Lung (tissue), 11 donors: ENCODE measurements at regions not wholly inside any gene's neighbourhood (a gene's known extent, or its start where the extent isn't known, plus 50 kb on each side); places are given as distances from the start of the nearest gene placed in this dataset.

Experiments
- ATAC-seq: fragments of 200-7000 bp; cut with Tn5 transposase; one replicate; pipeline ENCODE4 v1.9.1; 2020; ENCODE audit warnings: moderate number of reproducible peaks; ENCODE audit not compliant: insufficient read depth, low FRiP score
- DNase-seq, 3 donors: peaks; one replicate each; pipeline ENCODE4 v3.0.0-alpha.2; 2013 to 2017
- H3K27ac ChIP-seq, 2 donors: one replicate each; pipeline ENCODE4 v1.5.1; 2013; ENCODE audit warnings: mild to moderate bottlenecking in 2 of 2, moderate library complexity in 2 of 2, control low read depth in 1 of 2, inconsistent platforms in 1 of 2, low read depth in 1 of 2, low read length in 1 of 2
- H3K27me3 ChIP-seq, 3 donors: one replicate each; pipeline ENCODE4 v1.5.1; 2013; ENCODE audit warnings: low read length in 2 of 3; ENCODE audit not compliant: control insufficient read depth in 3 of 3, insufficient read depth in 3 of 3
- H3K36me3 ChIP-seq, 4 donors: one replicate each; pipeline ENCODE4 v1.5.1; 2013; ENCODE audit warnings: low read length in 4 of 4, mild to moderate bottlenecking in 1 of 4, moderate library complexity in 1 of 4; ENCODE audit not compliant: control insufficient read depth in 4 of 4, insufficient read depth in 4 of 4
- H3K4me1 ChIP-seq, 5 donors: one replicate each; pipeline ENCODE4 v1.5.1; 2013; ENCODE audit warnings: low read length in 5 of 5, mild to moderate bottlenecking in 2 of 5, moderate library complexity in 1 of 5; ENCODE audit not compliant: control insufficient read depth in 5 of 5, insufficient read depth in 5 of 5
- H3K4me3 ChIP-seq: one replicate; pipeline ENCODE4 v1.5.1; 2013; ENCODE audit warnings: mild to moderate bottlenecking, control low read depth, moderate library complexity
- H3K9ac ChIP-seq, 2 donors: one replicate each; pipeline ENCODE4 v1.5.1; 2013; ENCODE audit warnings: low read length in 2 of 2, control low read depth in 1 of 2; ENCODE audit not compliant: insufficient read depth in 1 of 2
- H3K9me3 ChIP-seq, 4 donors: one replicate each; pipeline ENCODE4 v1.5.1; 2013; ENCODE audit warnings: low read length in 3 of 4, mild to moderate bottlenecking in 1 of 4, moderate library complexity in 1 of 4; ENCODE audit not compliant: control insufficient read depth in 4 of 4, insufficient read depth in 3 of 4
- WGBS, 2 donors: extraction: QIAGEN DNeasy Blood & Tissue Kit; methylation state at CpG; one replicate each; pipeline ENCODE4 v1.1.7; 2013; 5-methylcytosine and 5-hydroxymethylcytosine counted together
- TF ChIP-seq, protein P1 (sequence below): IDR thresholded peaks from 2 replicates; pipeline ENCODE4 v1.5.1; 2012; ENCODE audit warnings: mild to moderate bottlenecking; ENCODE audit errors: control extremely low read depth, extremely low read depth
- donor health status: control.
- donor health status: control.
- donor health status: Bipolar disorder and iron deficiency.
- donor health status: healthy.
- donor health status: DM: yes; HTN: yes; CAD: no.

DNA sequence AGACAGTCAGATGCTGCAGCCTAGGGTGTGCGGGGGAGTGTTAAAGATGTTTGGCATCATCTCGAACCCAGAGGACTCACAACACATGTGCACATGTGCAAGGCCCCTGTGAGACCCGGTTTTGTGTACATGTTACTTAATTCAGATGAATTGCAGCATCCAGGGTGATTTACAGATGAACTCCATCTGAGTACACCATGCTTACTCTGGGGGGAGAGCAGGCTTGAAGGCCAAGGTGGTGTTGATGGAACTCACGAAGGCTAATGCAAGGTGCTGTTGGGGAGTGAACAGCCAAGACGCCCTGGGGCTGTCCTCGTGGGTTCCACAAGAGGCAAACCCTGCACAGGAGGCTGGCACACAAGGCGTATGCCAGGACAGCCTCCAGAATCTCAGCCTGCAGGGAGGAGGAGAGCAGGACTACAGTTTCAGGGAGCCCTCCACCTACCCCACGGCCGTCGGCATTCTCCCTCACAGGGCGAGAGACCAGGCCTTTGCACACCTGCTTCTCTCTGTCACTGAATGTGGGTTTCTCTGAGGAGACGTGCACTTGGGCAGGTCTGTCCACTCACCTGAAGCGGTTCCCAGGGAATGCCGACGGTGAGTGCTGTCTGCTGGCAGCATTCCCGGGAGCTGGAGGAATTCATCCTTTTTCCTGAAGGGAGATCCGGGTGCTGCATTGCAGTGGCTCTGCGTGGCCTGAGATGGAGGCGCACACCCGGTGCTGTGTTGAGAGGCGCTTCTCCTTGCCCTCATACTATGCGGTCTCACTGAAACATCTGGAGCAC, 178.5 kb upstream of the RNF32 start:
- Histone ChIP-seq H3K9ac (no peak overlapping the region), H3K27me3 (no peaks in the 10 kb centered on the region), H3K4me1 (peaks cover 0 to 9% (median 0%) of the 10 kb centered on the region in 5 donors), H3K36me3 (no peaks in the 10 kb centered on the region), H3K4me3 (no peak overlapping the region), H3K27ac (no peak overlapping the region), H3K9me3 (peaks cover 0 to 2% (median 0%) of the 10 kb centered on the region in 4 donors)
- TF ChIP-seq, protein P1, sequence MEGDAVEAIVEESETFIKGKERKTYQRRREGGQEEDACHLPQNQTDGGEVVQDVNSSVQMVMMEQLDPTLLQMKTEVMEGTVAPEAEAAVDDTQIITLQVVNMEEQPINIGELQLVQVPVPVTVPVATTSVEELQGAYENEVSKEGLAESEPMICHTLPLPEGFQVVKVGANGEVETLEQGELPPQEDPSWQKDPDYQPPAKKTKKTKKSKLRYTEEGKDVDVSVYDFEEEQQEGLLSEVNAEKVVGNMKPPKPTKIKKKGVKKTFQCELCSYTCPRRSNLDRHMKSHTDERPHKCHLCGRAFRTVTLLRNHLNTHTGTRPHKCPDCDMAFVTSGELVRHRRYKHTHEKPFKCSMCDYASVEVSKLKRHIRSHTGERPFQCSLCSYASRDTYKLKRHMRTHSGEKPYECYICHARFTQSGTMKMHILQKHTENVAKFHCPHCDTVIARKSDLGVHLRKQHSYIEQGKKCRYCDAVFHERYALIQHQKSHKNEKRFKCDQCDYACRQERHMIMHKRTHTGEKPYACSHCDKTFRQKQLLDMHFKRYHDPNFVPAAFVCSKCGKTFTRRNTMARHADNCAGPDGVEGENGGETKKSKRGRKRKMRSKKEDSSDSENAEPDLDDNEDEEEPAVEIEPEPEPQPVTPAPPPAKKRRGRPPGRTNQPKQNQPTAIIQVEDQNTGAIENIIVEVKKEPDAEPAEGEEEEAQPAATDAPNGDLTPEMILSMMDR = no peak
- DNase-seq (no peak), ATAC-seq (no peak)
- WGBS, 2 donors = 74 to 86% methylated on average over 22 of the region's 22 CpGs

DNA sequence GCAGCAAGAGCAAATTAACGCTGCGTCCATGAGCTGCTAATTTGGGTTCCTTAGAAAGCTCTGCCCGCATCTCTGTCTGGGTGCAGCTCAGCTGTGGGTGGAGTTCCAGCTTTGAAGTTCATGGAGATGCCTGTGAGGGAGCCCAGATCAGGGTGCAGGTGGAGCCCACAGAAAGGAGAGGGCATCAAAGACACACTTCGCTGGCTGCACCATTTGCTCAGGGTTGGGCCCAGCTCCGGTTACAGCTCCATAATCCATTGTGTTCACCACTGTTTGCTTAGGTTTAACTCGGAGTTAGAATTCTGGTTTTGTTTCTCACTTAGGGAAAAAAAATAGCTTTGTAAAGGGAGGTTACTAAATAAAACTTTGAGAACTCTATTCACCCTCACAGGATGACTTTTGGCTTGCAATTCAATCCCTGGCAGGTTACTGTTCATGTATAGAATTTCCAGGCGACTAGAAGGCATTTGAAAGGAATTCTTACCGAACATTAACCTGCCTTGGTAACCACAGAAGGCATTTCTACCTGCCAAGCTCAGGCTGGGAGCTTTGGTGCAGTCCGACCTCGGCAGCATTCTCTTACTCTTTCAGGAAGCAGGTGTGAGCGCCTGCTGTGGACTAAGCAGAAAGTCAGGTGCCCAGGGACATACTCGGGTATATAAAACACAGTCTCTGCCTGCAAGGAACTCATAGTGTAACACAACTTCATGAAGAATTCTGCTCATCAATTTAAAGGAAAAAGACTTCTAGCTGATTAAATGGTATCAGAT, 179.5 kb upstream of the RNF32 start:
- H3K9me3 ChIP-seq = peaks cover 0 to 2% (median 0%) of the 10 kb centered on the region in 4 donors
- no peak overlapping the region for H3K9ac ChIP-seq
- peaks cover 0 to 9% (median 0%) of the 10 kb centered on the region in 5 donors for H3K4me1 ChIP-seq
- no peak overlapping the region for H3K27ac ChIP-seq
- ATAC-seq = no peak
- peak; percentile 22 to 44 (median 25) for DNase-seq
- TF ChIP-seq, protein P1 = no peak
- 72% methylated on average over 12 of the region's 12 CpGs for WGBS, 2 donors
- H3K36me3 ChIP-seq = no peaks in the 10 kb centered on the region
- H3K4me3 ChIP-seq = no peak overlapping the region
- no peaks in the 10 kb centered on the region for H3K27me3 ChIP-seq

DNA sequence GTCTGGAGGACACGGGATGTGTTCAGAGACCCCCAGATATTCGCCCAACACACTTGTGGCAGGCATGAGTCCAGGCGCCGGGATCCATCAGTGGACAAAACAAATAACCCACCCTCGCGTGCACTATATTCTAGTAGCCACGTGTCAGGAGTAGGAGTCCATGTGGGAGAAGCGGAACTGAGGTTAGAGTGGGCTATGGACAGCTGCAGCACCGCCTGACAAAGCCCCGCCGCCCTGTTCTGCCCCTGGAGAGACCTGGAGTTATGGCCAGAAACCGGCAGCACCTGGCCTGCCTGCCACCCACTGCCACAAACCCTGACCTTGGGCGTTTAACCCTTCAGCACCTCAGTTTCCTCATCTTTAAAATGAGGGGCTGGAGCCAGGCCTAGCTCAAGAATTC, 181.0 kb upstream of the RNF32 start:
- ATAC-seq = no peak
- WGBS, 2 donors = 87 to 90% methylated on average over 13 of the region's 13 CpGs
- H3K27ac ChIP-seq = no peak overlapping the region
- no peak for DNase-seq
- TF ChIP-seq, protein P1 = no peak
- peaks cover 0 to 9% (median 0%) of the 10 kb centered on the region in 5 donors for H3K4me1 ChIP-seq
- H3K36me3 ChIP-seq = no peaks in the 10 kb centered on the region
- H3K4me3 ChIP-seq = no peak overlapping the region
- no peaks in the 10 kb centered on the region for H3K9me3 ChIP-seq
- H3K9ac ChIP-seq = no peak overlapping the region
- no peaks in the 10 kb centered on the region for H3K27me3 ChIP-seq
